Activated CD8-positive, alpha-beta T cell treated with anti-CD3 and anti-CD28 coated beads, Interleukin-2, amount 10 ng/mL, durations not matched to agents 7 days and 5 days (primary cell): ENCODE measurements at regions not wholly inside any gene's neighbourhood (a gene's known extent, or its start where the extent isn't known, plus 50 kb on each side); places are given as distances from the start of the nearest gene placed in this dataset.

Experiments used
- ATAC-seq: fragments of 150-1000 bp; cut with Tn5 transposase; one replicate; pipeline ENCODE4 v1.10.0; 2021; ENCODE audit warnings: moderate library complexity
- CTCF ChIA-PET: fragments of 350-600 bp; sonication (Branson Sonifier 250); formaldehyde crosslinking; loops from one replicate; lab custom pipeline; 2021; ENCODE audit warnings: antibody characterized with exemption; lab: Charles Lee
- POLR2A ChIA-PET: fragments of 350-600 bp; sonication (Branson Sonifier 250); formaldehyde crosslinking; loops from one replicate; lab custom pipeline; 2021; ENCODE audit warnings: antibody characterized with exemption; lab: Charles Lee
- DNase-seq: peaks from one replicate; pipeline ENCODE4 v3.0.0-alpha.2; 2020
- H3K27ac Mint-ChIP-seq: one replicate; pipeline ENCODE4 v1.8.0; 2021; ENCODE audit warnings: mild to moderate bottlenecking, mixed read lengths
- H3K27me3 Mint-ChIP-seq: one replicate; pipeline ENCODE4 v1.8.0; 2021; ENCODE audit warnings: low read depth, mixed read lengths
- H3K36me3 Mint-ChIP-seq: one replicate; pipeline ENCODE4 v1.8.0; 2021; ENCODE audit warnings: low read depth, mixed read lengths
- H3K4me1 Mint-ChIP-seq: one replicate; pipeline ENCODE4 v1.8.0; 2021; ENCODE audit warnings: low read depth, mixed read lengths
- H3K4me3 Mint-ChIP-seq: one replicate; pipeline ENCODE4 v1.8.0; 2021; ENCODE audit warnings: mild to moderate bottlenecking, mixed read lengths
- H3K9me3 Mint-ChIP-seq: one replicate; pipeline ENCODE4 v1.8.0; 2022; ENCODE audit warnings: mixed read lengths; ENCODE audit not compliant: insufficient read depth

DNA sequence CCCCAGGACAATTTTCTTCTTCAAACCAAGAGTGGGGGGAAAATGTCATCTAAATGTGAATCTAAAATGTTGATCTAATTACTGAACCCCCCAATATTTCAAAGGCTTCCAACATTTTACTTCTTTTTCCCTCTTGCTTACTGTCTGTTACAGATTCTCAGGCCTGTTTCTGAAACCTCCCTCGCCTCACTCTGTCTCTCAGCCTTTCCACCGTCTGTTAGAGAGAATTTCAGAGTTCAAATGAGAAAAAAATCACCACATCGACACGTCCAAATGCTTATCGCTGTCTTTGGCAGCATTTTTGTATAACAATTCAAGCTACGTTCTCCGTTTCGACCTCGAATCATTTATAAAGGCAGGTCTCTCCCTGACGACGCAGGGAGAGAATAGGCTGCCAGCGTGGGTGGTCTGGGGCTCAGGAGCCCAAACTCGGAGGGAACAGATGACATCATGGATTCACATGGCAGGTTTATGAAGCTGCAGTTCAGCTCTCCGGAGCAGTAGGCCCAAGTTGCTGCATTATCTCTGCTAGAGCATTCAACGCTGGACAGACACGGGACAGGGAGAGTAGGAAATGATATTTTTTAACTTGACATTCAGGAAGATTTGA, 139.8 kb downstream of the GAS1 start:
- no peaks in the 10 kb centered on the region for H3K27me3 Mint-ChIP-seq
- DNase-seq (no peak), ATAC-seq (no peak)
- no peak overlapping the region for H3K4me3 Mint-ChIP-seq
- no peak overlapping the region for H3K27ac Mint-ChIP-seq
- no peaks in the 10 kb centered on the region for H3K36me3 Mint-ChIP-seq
- no peaks in the 10 kb centered on the region for H3K4me1 Mint-ChIP-seq
- peaks cover 4% of the 10 kb centered on the region for H3K9me3 Mint-ChIP-seq
- POLR2A ChIA-PET, result no interaction called here
- CTCF ChIA-PET, result no interaction called here

DNA sequence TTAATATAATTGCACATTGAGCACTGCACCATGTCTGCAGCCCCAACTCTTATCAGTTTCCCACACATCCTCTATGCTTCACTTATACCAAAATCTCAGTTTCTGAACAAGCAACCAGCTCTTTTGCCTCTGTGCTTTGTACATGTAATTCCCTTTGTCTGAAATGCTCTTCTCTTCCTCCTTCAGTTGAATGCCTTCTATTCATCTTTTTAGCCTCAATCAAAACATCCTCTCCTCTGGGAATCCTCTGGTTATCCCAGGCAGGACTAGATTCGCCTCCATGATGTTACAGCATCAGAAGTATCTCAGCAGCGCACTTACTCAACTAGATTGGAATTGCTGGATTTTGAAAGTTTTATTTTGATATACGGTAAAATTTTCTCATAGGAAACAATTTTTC, 143.3 kb downstream of the GAS1 start:
- ATAC-seq, result no peak
- H3K4me3 Mint-ChIP-seq, result no peak overlapping the region
- no peaks in the 10 kb centered on the region for H3K27me3 Mint-ChIP-seq
- no peak for DNase-seq
- POLR2A ChIA-PET, result no interaction called here
- peaks cover 4% of the 10 kb centered on the region for H3K9me3 Mint-ChIP-seq
- CTCF ChIA-PET, result no interaction called here
- H3K27ac Mint-ChIP-seq, result no peak overlapping the region
- no peaks in the 10 kb centered on the region for H3K4me1 Mint-ChIP-seq
- H3K36me3 Mint-ChIP-seq, result no peaks in the 10 kb centered on the region

DNA sequence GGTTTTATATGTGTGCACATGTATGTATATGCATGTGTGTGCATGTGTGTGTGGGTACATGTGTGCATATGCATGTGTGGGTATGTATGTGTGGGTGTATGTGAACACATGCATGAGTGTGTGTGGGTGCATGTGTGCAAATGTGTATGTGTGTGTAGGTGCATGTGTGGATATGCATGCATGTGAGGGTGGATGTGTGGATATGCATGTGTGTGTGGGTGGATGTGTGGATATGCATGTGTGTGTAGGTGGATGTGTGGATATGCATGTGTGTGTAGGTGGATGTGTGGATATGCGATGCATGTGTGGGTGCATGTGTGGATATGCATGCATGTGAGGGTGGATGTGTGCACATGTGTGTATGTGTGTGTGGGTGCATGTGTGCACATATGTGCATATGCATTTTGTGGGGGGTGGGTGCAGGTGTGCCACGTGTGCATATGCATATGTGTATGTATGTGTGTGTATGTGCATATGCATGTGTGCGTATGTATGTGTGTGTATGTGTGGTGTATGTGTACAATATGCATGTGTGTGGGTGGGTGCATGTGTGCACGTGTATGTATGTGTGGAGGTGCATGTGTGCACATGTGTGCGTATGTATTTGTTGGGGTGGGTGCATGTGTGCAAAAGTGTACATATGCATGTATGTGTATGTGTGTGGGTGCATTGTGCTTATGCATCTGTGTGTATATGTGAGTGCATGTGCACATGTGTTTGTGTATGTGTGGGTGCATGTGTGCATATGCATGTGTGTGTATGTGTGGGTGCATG, 144.2 kb downstream of the GAS1 start:
- ChIA-PET POLR2A (no interaction called here), CTCF (no interaction called here)
- no peak for ATAC-seq
- H3K36me3 Mint-ChIP-seq, result no peaks in the 10 kb centered on the region
- H3K4me3 Mint-ChIP-seq, result no peak overlapping the region
- DNase-seq, result no peak
- H3K27me3 Mint-ChIP-seq, result no peaks in the 10 kb centered on the region
- H3K9me3 Mint-ChIP-seq, result peaks cover 4% of the 10 kb centered on the region
- H3K27ac Mint-ChIP-seq, result no peak overlapping the region
- no peaks in the 10 kb centered on the region for H3K4me1 Mint-ChIP-seq

DNA sequence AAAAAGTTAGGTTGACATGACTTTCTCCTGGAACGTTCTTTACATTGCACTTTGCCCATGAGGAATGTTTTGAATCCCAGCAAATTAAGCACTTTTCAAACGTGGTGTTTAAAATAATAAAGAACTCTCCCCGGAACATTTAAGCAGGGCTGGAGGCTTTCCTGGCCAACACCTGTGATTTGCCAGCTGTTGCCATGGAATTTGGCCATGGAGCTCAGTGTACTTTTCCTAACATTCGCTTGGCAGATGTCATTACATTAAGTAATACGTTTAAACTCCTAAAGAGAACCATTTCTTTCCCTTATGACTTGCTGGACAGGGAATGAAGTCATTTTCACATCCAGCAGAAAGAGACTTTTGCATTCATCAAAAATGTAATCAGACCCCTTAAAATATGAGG, 146.1 kb downstream of the GAS1 start:
- Mint-ChIP-seq H3K27me3 (no peaks in the 10 kb centered on the region), H3K4me3 (no peak overlapping the region), H3K4me1 (no peaks in the 10 kb centered on the region), H3K9me3 (peaks cover 4% of the 10 kb centered on the region), H3K27ac (no peak overlapping the region), H3K36me3 (no peaks in the 10 kb centered on the region)
- DNase-seq (no peak), ATAC-seq (no peak)
- POLR2A ChIA-PET, result no interaction called here
- CTCF ChIA-PET, result no interaction called here

DNA sequence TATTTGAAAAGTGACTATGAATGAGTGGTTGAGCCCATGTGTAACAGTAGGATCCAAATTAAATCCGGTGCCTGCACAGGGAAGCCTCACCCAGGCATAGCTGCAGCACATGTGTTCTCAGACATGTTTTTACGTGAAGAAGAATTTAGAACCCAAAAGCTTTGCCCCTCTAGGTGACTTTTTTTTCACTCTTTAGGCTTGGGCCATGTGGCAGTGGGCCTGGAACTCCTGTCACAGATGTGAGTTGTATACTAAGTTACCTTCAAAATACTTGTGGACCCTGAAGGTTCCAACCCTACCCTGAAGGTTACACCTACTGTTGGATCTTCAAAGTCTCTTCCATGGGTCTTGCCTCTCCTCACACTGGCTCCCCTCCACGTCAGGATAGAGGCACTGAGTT, 146.6 kb downstream of the GAS1 start:
- Mint-ChIP-seq H3K27me3 (no peaks in the 10 kb centered on the region), H3K4me1 (no peaks in the 10 kb centered on the region), H3K4me3 (no peak overlapping the region), H3K9me3 (peaks cover 4% of the 10 kb centered on the region), H3K36me3 (no peaks in the 10 kb centered on the region), H3K27ac (no peak overlapping the region)
- no peak for DNase-seq
- ChIA-PET CTCF (no interaction called here), POLR2A (no interaction called here)
- no peak for ATAC-seq

DNA sequence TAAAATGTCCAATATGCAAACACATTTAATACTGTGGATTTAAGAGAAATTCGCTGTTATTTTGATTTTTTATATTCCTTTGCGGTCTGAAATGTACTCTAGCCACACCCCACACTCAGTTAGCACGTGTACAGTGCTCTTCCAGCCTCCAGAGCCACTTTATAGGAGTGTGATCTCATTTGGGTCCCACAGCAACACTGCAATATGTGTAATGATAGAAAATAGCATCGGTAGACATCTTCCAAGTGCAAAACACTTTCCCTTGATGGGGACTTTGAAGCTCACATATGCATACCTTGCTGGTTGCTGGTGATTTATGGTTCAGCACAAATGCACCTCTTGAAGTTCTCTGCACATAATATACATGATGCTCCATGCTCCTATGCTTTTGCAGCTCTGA, 148.3 kb downstream of the GAS1 start:
- H3K27ac Mint-ChIP-seq, result no peak overlapping the region
- H3K36me3 Mint-ChIP-seq, result no peaks in the 10 kb centered on the region
- no peak overlapping the region for H3K4me3 Mint-ChIP-seq
- peaks cover 2% of the 10 kb centered on the region for H3K9me3 Mint-ChIP-seq
- H3K4me1 Mint-ChIP-seq, result no peaks in the 10 kb centered on the region
- CTCF ChIA-PET, result no interaction called here
- no peak for DNase-seq
- POLR2A ChIA-PET, result no interaction called here
- ATAC-seq, result no peak
- no peaks in the 10 kb centered on the region for H3K27me3 Mint-ChIP-seq

DNA sequence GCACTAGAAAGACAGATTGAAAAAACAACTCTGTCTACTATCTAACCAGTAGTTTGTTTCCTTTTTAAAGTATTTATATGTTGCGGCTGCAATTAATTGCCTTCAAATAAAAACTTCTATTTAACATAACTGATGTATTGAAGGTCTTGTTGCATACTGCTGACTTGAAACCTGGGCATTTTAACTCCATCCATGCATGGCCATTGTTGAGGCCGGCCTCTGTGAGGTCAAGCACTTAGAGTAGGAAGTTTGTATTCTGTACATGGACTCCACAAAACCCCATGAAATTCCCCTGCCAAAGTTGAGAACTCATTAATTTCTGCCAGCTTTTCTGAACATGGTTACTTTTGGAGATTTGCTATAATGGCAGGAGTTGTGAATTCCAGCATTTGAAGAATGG, 150.6 kb downstream of the GAS1 start:
- H3K4me3 Mint-ChIP-seq, result no peak overlapping the region
- H3K9me3 Mint-ChIP-seq, result no peaks in the 10 kb centered on the region
- no peaks in the 10 kb centered on the region for H3K36me3 Mint-ChIP-seq
- H3K4me1 Mint-ChIP-seq, result no peaks in the 10 kb centered on the region
- ATAC-seq, result no peak
- POLR2A ChIA-PET, result no interaction called here
- no peak overlapping the region for H3K27ac Mint-ChIP-seq
- H3K27me3 Mint-ChIP-seq, result peaks cover 3% of the 10 kb centered on the region
- CTCF ChIA-PET, result no interaction called here
- DNase-seq, result no peak

DNA sequence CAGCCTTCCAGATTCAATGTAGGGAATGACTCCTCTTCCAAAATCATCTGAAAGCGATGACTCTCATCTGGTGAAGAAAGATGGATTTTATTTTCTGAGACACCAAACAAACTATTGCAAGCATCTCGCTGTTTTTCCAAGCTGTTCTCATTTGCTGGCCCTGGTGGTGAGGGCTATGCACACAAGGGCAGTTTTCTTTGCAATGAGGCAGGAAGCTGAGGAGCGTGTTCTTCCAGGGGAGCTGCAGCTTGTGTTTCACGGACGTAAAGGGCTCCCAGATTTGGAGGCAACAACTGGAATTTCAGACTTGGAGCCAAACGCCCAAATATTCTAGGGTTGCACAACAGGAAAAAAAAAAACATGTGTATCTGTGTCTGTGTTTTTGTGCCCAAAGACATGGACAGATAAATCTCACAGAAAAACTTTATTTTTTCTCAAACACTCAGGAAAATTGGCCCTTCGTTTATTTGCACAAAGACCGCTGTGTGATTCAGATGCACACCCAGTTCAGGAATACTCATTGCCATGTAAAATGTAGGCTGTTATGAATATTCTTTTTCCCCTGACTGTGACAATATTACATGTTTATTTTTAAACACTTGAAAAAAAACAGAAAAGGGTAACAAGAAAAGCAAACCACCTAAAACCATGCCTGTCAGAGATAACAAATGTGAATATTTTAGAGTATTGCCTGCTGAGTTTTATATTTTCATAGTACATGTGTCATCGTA, 151.3 kb downstream of the GAS1 start:
- no peak overlapping the region for H3K27ac Mint-ChIP-seq
- no peaks in the 10 kb centered on the region for H3K36me3 Mint-ChIP-seq
- H3K4me3 Mint-ChIP-seq, result no peak overlapping the region
- ChIA-PET CTCF (no interaction called here), POLR2A (no interaction called here)
- DNase-seq (no peak), ATAC-seq (no peak)
- H3K4me1 Mint-ChIP-seq, result no peaks in the 10 kb centered on the region
- H3K27me3 Mint-ChIP-seq, result peaks cover 3% of the 10 kb centered on the region
- no peaks in the 10 kb centered on the region for H3K9me3 Mint-ChIP-seq

DNA sequence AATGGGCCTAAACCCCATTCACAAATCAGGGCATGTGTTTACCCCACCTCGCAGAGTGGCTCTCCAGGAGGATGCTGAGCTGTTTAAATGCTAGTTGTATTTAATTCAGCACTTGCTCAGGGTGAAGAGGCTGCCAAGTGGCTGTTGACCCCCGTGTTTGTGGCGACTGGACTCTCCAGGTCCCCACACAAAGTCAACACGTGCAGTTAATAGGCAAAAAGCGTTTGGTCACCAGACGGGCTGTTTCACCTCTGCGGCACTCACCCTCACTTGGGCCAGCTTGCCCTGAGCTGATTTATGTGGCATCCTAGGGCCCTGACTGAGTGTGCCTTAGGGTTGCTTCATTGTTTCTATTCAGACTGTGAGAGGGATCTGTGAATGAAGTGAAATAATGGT, 152.3 kb downstream of the GAS1 start:
- DNase-seq (no peak), ATAC-seq (no peak)
- CTCF ChIA-PET, result no interaction called here
- POLR2A ChIA-PET, result no interaction called here
- Mint-ChIP-seq H3K36me3 (no peaks in the 10 kb centered on the region), H3K9me3 (no peaks in the 10 kb centered on the region), H3K4me1 (no peaks in the 10 kb centered on the region), H3K27me3 (peaks cover 3% of the 10 kb centered on the region), H3K4me3 (no peak overlapping the region), H3K27ac (no peak overlapping the region)

DNA sequence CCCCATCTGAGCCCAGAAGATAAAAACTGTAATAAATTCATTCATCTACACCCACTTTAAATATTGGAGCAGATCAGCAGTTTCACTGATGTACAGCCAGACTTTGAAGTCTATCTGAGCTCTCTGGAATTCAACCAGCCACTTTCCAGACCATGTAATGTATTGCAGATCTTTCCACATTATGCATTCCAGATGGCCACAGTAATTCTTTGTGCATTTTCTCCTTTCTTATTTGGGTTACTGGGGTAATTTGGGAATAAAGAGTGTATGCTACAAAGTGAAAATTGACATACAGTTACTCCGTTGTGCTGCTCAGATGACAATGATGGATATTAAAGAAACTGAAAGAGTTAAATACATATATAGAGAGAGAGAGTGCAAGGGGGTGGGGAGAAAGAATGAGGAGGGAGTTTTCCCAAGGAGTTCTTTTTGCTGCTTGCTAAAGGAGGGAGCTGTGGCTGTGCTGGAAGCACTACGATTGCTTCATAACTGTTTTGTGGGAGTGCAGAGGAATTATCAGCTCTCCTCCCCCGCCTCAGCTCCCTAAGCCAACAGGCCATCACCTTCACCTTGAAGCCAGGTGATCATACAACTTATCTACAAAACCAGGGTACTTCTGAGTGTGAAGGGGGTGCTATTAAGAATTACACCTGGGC, 152.8 kb downstream of the GAS1 start:
- Mint-ChIP-seq H3K27ac (no peak overlapping the region), H3K27me3 (peaks cover 3% of the 10 kb centered on the region), H3K36me3 (no peaks in the 10 kb centered on the region), H3K4me3 (no peak overlapping the region), H3K9me3 (no peaks in the 10 kb centered on the region), H3K4me1 (no peaks in the 10 kb centered on the region)
- ChIA-PET CTCF (no interaction called here), POLR2A (no interaction called here)
- DNase-seq, result no peak
- no peak for ATAC-seq

DNA sequence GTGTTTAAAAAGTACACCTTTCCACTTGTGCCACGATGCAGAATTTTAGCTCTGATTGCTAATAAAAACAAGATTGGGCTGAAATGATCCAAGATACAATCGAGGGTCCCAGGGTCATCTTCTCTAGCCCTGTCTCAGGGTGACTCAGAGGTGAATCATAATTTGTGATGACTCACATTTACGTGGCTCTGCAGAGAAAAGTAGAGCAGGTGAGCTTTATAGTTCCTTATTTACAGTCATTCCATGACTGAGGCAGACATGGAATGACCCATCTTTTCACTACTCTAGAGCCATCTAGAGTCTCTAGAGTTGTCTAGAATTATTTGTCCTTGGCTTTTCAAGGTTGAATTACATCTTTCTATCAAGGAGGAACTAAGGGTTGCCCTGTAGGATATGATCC, 155.2 kb downstream of the GAS1 start:
- ATAC-seq (no peak), DNase-seq (no peak)
- Mint-ChIP-seq H3K36me3 (no peaks in the 10 kb centered on the region), H3K27ac (no peak overlapping the region), H3K9me3 (no peaks in the 10 kb centered on the region), H3K4me1 (no peaks in the 10 kb centered on the region), H3K4me3 (no peak overlapping the region), H3K27me3 (peaks cover 3% of the 10 kb centered on the region)
- ChIA-PET CTCF (no interaction called here), POLR2A (no interaction called here)

DNA sequence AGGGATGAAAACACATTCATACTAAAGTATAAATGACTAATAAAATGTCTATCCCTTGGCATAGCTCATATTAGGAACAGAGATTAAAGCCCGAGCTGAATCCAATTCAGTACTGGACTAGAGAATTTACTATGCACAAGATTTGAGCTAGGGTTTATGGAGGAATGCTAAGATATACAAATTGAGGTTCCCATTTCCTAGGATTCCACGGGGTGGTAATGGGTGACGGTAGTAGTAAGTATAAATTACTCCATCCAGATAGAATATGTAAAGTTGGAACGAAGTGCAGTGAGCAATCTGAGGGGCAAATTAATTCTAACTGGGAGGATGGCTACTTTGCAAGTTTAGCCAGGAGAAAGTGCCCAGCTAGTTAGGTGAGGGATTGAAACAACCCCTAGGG, 156.5 kb downstream of the GAS1 start:
- ChIA-PET POLR2A (no interaction called here), CTCF (no interaction called here)
- H3K27ac Mint-ChIP-seq, result no peak overlapping the region
- no peaks in the 10 kb centered on the region for H3K4me1 Mint-ChIP-seq
- no peak for DNase-seq
- no peaks in the 10 kb centered on the region for H3K36me3 Mint-ChIP-seq
- H3K4me3 Mint-ChIP-seq, result no peak overlapping the region
- ATAC-seq, result no peak
- no peaks in the 10 kb centered on the region for H3K9me3 Mint-ChIP-seq
- peaks cover 3% of the 10 kb centered on the region for H3K27me3 Mint-ChIP-seq
